Natural killer cell treated with Interleukin-12 subunit alpha and Interleukin-12 subunit beta and Interleukin-15 and Interleukin-18, amount 100 ng/mL, for 72 hours (primary cell): ENCODE measurements at regions not wholly inside any gene's neighbourhood (a gene's known extent, or its start where the extent isn't known, plus 50 kb on each side); places are given as distances from the start of the nearest gene placed in this dataset.

ENCODE experiments used
- ATAC-seq, 2 donors: fragments of 150-1000 bp; cut with Tn5 transposase in 1 of 2; sonication (Bioruptor Pico), chemical (Tn5 transposase) in 1 of 2; 2 replicates each; pipeline ENCODE4 v1.10.0; 2021
- DNase-seq: peaks from one replicate; pipeline ENCODE4 v3.0.0; 2022; ENCODE audit warnings: low spot score
- H3K27ac Mint-ChIP-seq, 2 donors: 1 replicate in 1 of 2; 2 replicates in 1 of 2; pipeline ENCODE4 v1.8.0; 2022; ENCODE audit warnings: mixed read lengths in 2 of 2, mild to moderate bottlenecking in 1 of 2, moderate library complexity in 1 of 2
- H3K27me3 Mint-ChIP-seq, 2 donors: 1 replicate in 1 of 2; 2 replicates in 1 of 2; pipeline ENCODE4 v1.8.0; 2022; ENCODE audit warnings: mixed read lengths in 2 of 2
- H3K36me3 Mint-ChIP-seq: one replicate; pipeline ENCODE4 v1.8.0; 2022; ENCODE audit warnings: mixed read lengths
- H3K4me1 Mint-ChIP-seq, 2 donors: 1 replicate in 1 of 2; 2 replicates in 1 of 2; pipeline ENCODE4 v1.8.0; 2022; ENCODE audit warnings: low read depth in 2 of 2, mixed read lengths in 2 of 2, mild to moderate bottlenecking in 1 of 2
- H3K4me3 Mint-ChIP-seq: one replicate; pipeline ENCODE4 v1.8.0; 2022; ENCODE audit warnings: mixed read lengths
- H3K9me3 Mint-ChIP-seq: 2 replicates; pipeline ENCODE4 v1.8.0; 2022; ENCODE audit warnings: mixed read lengths

DNA sequence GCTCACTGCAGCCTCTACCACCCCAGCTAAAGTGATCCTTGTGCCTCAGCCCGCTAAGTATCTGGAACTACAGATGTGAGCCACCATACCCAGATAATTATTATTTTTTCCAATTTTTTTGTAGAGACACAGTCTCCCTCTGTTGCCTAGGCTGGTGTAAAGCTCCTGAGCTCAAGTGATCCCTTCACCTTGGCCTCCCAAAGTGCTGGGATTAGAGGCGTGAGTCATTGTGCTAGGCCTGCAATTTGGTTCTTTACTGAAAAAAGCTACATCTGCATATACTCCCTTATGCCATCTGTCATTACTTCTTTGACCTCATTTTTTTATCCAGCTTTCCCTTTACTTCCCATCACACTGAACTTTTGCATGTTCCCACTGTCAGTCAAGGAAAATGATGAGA lies 2012.4 kb upstream of the IGFBP7 start:
- Mint-ChIP-seq H3K4me3 (no peak overlapping the region), H3K36me3 (no peaks in the 10 kb centered on the region), H3K4me1 (no peaks in the 10 kb centered on the region), H3K9me3 (peaks cover 9% of the 10 kb centered on the region), H3K27me3 (no peaks in the 10 kb centered on the region), H3K27ac (no peak overlapping the region)
- ATAC-seq (no peak), DNase-seq (no peak)

DNA sequence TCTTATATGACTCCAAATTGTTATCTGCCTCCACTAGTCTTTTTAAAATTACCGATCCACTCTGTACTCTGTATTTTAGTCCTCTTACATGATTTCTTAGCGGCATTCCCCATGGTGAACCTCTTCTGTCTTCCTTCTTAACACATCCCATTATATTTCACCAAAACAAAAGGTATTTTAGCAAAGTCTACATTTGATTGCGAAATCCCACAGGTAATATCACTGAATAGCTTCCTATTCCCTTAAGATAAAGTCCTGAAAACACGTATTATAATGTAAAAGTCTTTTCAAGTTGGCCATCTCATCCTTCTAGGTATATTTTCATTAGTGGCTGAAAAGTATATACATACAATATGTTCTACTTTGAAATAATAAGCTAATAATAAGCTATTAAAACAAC lies 2016.0 kb upstream of the IGFBP7 start:
- H3K4me1 Mint-ChIP-seq, result no peaks in the 10 kb centered on the region
- H3K27me3 Mint-ChIP-seq, result no peaks in the 10 kb centered on the region
- no peak overlapping the region for H3K27ac Mint-ChIP-seq
- H3K36me3 Mint-ChIP-seq, result no peaks in the 10 kb centered on the region
- H3K9me3 Mint-ChIP-seq, result peaks cover 10% of the 10 kb centered on the region
- ATAC-seq, result no peak
- no peak overlapping the region for H3K4me3 Mint-ChIP-seq
- no peak for DNase-seq

DNA sequence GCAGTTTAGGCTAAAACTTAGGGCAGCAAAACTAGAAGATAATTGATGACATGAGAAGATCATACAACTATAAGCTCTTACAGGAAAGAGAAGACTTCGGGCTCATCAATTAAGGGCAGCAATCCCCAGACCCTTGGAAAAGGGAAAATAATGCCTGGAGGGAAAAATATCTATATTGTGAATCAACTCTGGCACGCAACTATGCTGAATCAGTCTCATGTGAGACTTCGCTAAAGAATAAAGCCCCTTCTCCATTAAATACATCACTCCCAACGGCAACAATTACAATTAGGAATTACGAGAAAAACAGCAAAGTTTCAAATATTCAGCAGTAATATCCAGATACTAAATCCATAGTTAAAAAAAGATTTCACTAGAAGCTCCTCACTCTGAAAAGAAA lies 2016.8 kb upstream of the IGFBP7 start:
- Mint-ChIP-seq H3K27me3 (no peaks in the 10 kb centered on the region), H3K9me3 (peaks cover 11% of the 10 kb centered on the region), H3K4me1 (no peaks in the 10 kb centered on the region), H3K27ac (no peak overlapping the region), H3K36me3 (no peaks in the 10 kb centered on the region), H3K4me3 (no peak overlapping the region)
- no peak for ATAC-seq
- no peak for DNase-seq

DNA sequence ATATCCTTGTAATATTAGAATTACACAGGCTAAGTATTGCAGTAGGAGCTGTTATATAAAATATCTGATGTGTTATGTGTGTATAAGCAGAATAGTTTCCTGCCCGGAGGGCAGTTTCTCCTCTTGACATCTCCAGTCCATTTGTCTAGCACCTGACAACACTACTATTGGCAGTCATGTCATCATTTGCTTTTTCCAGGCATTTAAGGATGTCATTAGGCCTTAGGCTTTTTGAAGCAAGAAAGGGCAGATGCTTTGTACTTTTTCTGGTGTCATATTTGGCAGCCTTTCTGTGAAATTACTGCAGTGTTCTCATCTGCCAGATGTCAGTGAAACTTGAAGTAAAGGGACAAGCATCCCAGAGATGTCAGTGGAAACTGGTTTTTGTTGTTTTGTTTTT lies 2017.6 kb upstream of the IGFBP7 start:
- DNase-seq, result no peak
- H3K36me3 Mint-ChIP-seq, result no peaks in the 10 kb centered on the region
- H3K9me3 Mint-ChIP-seq, result peaks cover 11% of the 10 kb centered on the region
- H3K27ac Mint-ChIP-seq, result no peak overlapping the region
- H3K4me1 Mint-ChIP-seq, result no peaks in the 10 kb centered on the region
- H3K4me3 Mint-ChIP-seq, result no peak overlapping the region
- H3K27me3 Mint-ChIP-seq, result no peaks in the 10 kb centered on the region
- ATAC-seq, result no peak

DNA sequence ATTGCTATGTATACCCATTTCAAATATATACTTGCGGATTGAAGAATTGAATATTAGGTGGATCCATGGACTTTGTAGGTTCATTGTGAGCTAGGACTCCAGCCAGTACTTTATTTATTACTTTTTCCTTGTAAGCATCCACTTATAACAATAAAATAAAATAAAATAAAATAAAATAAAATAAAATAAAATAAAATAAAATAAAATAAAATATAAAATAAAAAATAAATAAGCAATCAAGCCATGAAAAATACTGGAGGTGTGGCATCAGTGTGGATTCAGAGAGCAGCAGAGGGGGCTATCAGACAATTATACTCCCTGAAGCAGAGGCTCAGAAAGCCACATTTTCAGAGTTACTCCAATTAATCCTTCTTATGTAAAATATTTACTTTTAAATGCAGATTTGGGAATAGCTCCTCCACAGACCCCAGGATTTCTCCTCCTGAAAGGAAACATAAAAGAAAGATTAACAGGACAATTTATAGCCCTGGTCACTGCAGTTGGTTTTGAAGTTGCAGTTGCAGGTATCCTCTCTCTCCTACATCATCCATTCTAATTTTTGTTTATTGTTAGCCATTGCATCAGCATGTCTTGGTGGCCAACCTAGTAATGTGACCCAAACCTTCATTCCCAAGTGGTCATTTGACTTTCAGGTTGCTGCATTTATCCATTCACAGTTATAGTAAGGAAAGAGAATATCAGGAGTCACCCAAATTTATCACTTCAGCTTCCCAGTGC lies 2025.2 kb upstream of the IGFBP7 start:
- Mint-ChIP-seq H3K4me1 (no peaks in the 10 kb centered on the region), H3K4me3 (no peak overlapping the region), H3K27me3 (no peaks in the 10 kb centered on the region), H3K36me3 (no peaks in the 10 kb centered on the region), H3K27ac (no peak overlapping the region), H3K9me3 (peaks cover 8% of the 10 kb centered on the region)
- DNase-seq, result no peak
- ATAC-seq, result no peak

- H3K9me3 Mint-ChIP-seq, result peaks cover 15% of the 10 kb centered on the region
Measured at GRCh38 chr4:59161249-59161648, 2038.9 kb upstream of the ADGRL3 start.

DNA sequence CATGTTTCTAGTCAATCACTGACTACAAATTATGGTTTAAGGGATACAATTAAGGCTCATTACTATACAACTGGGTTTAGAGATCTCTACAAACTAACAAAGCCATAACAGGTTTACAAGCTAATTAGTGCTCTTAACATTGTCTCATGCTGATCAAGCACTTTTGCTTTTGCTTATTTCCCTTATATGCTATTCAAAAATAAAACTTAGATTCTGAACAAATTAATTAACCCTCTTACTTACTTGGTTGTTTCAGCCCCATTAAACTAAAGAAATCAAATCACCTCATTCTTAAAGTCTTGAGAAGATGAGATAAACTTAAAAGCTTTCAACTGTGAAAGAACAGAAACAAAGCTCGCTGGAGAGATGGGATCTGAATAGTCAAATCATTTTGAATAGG lies 2024.5 kb upstream of the ADGRL3 start:
- ATAC-seq, result no peak

More at GRCh38 chr4:59161249-59161648, 2038.9 kb upstream of the ADGRL3 start:
- H3K4me1 Mint-ChIP-seq, result no peaks in the 10 kb centered on the region
- no peaks in the 10 kb centered on the region for H3K27me3 Mint-ChIP-seq
- DNase-seq, result no peak
- no peak for ATAC-seq
- H3K4me3 Mint-ChIP-seq, result no peak overlapping the region
- H3K36me3 Mint-ChIP-seq, result peaks cover 6% of the 10 kb centered on the region
- H3K27ac Mint-ChIP-seq, result no peak overlapping the region

DNA sequence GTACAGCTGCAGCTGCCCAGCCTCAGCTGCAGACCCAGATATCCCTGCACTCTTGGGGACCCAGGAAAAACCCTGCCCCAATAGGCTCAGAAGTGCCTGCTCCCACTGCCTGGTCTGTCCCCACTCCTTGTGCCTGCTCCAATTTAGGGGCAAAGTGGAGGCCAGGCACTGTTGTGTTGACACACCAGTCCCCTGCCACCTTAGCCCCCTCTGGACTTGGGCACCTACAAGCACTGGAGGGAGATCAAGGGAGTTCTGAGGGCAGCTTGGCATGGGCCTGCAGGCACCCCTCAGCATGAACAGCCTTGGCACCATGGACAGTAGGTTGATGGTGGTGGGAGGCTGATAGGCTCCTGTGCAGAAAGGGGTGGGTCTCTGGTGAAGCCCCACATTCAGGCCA lies 2020.8 kb upstream of the ADGRL3 start:
- ATAC-seq (no peak), DNase-seq (no peak)
- H3K36me3 Mint-ChIP-seq, result no peaks in the 10 kb centered on the region
- H3K27me3 Mint-ChIP-seq, result no peaks in the 10 kb centered on the region
- no peak overlapping the region for H3K4me3 Mint-ChIP-seq
- no peak overlapping the region for H3K27ac Mint-ChIP-seq
- no peaks in the 10 kb centered on the region for H3K4me1 Mint-ChIP-seq
- H3K9me3 Mint-ChIP-seq, result peaks cover 10% of the 10 kb centered on the region

More for the DNA sequence above, 2024.5 kb upstream of the ADGRL3 start:
- Mint-ChIP-seq H3K36me3 (no peaks in the 10 kb centered on the region), H3K9me3 (peaks cover 3% of the 10 kb centered on the region), H3K4me3 (no peak overlapping the region), H3K4me1 (no peaks in the 10 kb centered on the region), H3K27ac (no peak overlapping the region), H3K27me3 (no peaks in the 10 kb centered on the region)
- no peak for DNase-seq

- H3K4me3 Mint-ChIP-seq, result no peak overlapping the region
- H3K36me3 Mint-ChIP-seq, result no peaks in the 10 kb centered on the region
- peaks cover 10% of the 10 kb centered on the region for H3K9me3 Mint-ChIP-seq
- H3K27me3 Mint-ChIP-seq, result no peaks in the 10 kb centered on the region
- H3K4me1 Mint-ChIP-seq, result no peaks in the 10 kb centered on the region
- DNase-seq (no peak), ATAC-seq (no peak)
- H3K27ac Mint-ChIP-seq, result no peak overlapping the region
Measured at GRCh38 chr4:59180161-59180560, 2020.0 kb upstream of the ADGRL3 start.

DNA sequence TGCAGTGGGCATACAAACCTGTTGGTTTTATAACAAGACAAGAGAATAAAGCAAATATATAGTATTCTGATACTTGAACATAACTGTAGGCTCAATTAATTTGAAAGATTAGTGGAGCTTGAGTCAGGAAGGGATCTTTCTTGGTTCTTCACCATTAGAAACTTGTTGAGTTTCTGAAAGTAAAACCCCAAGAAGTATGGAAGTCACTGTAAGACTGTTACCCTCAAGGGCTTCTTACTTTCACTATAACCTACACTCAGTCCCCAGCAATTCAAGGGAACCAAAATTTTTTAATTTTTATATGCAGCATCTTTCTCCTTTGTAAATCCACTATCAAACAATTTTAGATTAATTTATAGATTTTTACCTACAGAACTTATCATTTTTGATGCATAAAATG lies 2019.2 kb upstream of the ADGRL3 start:
- H3K4me1 Mint-ChIP-seq, result no peaks in the 10 kb centered on the region
- no peaks in the 10 kb centered on the region for H3K27me3 Mint-ChIP-seq
- H3K4me3 Mint-ChIP-seq, result no peak overlapping the region
- ATAC-seq (no peak), DNase-seq (no peak)
- no peaks in the 10 kb centered on the region for H3K36me3 Mint-ChIP-seq
- H3K9me3 Mint-ChIP-seq, result peaks cover 10% of the 10 kb centered on the region
- H3K27ac Mint-ChIP-seq, result no peak overlapping the region

DNA sequence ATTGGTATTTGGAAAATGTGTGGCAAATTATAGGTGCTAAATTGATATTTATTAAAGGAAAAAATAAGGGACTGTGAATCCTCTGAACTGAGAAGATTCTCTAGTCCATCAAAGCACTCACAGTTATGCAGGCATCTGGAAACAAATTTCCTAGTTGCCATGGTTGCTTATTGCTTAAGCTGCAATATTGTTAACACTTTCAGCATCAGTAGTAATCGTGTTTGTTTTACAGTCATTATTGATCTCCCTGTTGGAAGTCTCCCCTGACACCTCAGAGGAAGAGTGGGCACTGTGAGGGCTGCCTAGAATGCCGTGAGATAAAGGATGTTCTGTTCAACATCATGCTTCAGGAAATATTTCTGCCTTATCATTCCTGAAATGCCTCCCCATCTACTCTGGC lies 2004.3 kb upstream of the ADGRL3 start:
- DNase-seq (no peak), ATAC-seq (no peak)
- H3K9me3 Mint-ChIP-seq, result peaks cover 29% of the 10 kb centered on the region
- H3K27me3 Mint-ChIP-seq, result no peaks in the 10 kb centered on the region
- no peaks in the 10 kb centered on the region for H3K4me1 Mint-ChIP-seq
- no peak overlapping the region for H3K27ac Mint-ChIP-seq
- no peaks in the 10 kb centered on the region for H3K36me3 Mint-ChIP-seq
- no peak overlapping the region for H3K4me3 Mint-ChIP-seq

GRCh38 chr4:59200992-59201391 lies 1999.1 kb upstream of the ADGRL3 start:
- Mint-ChIP-seq H3K27ac (no peak overlapping the region), H3K4me3 (no peak overlapping the region), H3K27me3 (no peaks in the 10 kb centered on the region), H3K9me3 (peaks cover 22% of the 10 kb centered on the region), H3K36me3 (no peaks in the 10 kb centered on the region), H3K4me1 (no peaks in the 10 kb centered on the region)
- DNase-seq (no peak), ATAC-seq (no peak)

GRCh38 chr4:59217910-59218631 lies 1982.1 kb upstream of the ADGRL3 start:
- H3K4me1 Mint-ChIP-seq, result no peaks in the 10 kb centered on the region
- H3K36me3 Mint-ChIP-seq, result no peaks in the 10 kb centered on the region
- peaks cover 9% of the 10 kb centered on the region for H3K9me3 Mint-ChIP-seq
- ATAC-seq (no peak), DNase-seq (no peak)
- H3K4me3 Mint-ChIP-seq, result no peak overlapping the region
- H3K27me3 Mint-ChIP-seq, result no peaks in the 10 kb centered on the region
- H3K27ac Mint-ChIP-seq, result no peak overlapping the region

DNA sequence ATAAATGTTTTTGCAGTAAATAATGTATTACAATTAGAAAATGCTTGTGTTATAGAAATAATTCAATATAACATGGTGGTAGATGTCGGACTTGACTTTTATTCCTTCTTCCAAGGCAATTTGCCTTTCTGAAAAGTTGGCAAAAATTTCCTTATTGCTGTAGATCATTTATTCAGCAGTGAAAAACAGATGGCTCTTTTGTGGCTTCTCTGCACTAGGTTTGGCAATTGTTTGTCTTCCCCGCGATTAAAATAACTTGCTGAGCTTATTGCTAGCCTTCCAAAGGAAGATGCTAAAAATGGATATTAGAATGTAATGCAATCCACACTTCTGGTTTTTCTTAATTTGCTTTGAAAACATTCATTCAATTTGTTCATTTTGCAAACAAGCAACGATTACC lies 1977.9 kb upstream of the ADGRL3 start:
- ATAC-seq, result no peak
- H3K36me3 Mint-ChIP-seq, result no peaks in the 10 kb centered on the region
- H3K27me3 Mint-ChIP-seq, result no peaks in the 10 kb centered on the region
- H3K4me1 Mint-ChIP-seq, result no peaks in the 10 kb centered on the region
- H3K27ac Mint-ChIP-seq, result no peak overlapping the region
- no peak overlapping the region for H3K4me3 Mint-ChIP-seq
- H3K9me3 Mint-ChIP-seq, result peaks cover 9% of the 10 kb centered on the region
- DNase-seq, result no peak
